Psoas muscle (tissue), 7 donors: ENCODE measurements at regions not wholly inside any gene's neighbourhood (a gene's known extent, or its start where the extent isn't known, plus 50 kb on each side); places are given as distances from the start of the nearest gene placed in this dataset.

Experiments used
- ATAC-seq, 4 donors: fragments of 200-7000 bp; cut with Tn5 transposase; one replicate each; pipeline ENCODE4 v1.9.1; 2020; ENCODE audit warnings: moderate library complexity in 3 of 4, mild to moderate bottlenecking in 2 of 4
- DNase-seq, 2 donors: peaks; one replicate each; pipeline ENCODE4 v3.0.0-alpha.2; 2020
- H3K27ac ChIP-seq: fragments of 200-600 bp; one replicate; pipeline ENCODE4 v1.8.0; 2022
- H3K27me3 ChIP-seq, 3 donors: fragments of 200-600 bp in 1 of 3; one replicate each; pipeline versions ENCODE4 v1.6.1 to v1.8.0; 2013 to 2022; ENCODE audit warnings: low read length in 2 of 3, mild to moderate bottlenecking in 2 of 3, moderate library complexity in 1 of 3; ENCODE audit not compliant: insufficient read depth in 3 of 3
- H3K36me3 ChIP-seq, 2 donors: fragments of 200-600 bp in 1 of 2; one replicate each; pipeline versions ENCODE4 v1.6.1 to v1.8.0; 2013 to 2022; ENCODE audit warnings: low read depth in 1 of 2, mild to moderate bottlenecking in 1 of 2, moderate library complexity in 1 of 2; ENCODE audit not compliant: insufficient read depth in 1 of 2
- H3K4me1 ChIP-seq: fragments of 200-600 bp; one replicate; pipeline ENCODE4 v1.8.0; 2022
- H3K4me3 ChIP-seq: fragments of 200-600 bp; one replicate; pipeline ENCODE4 v1.8.0; 2022; ENCODE audit warnings: mild to moderate bottlenecking
- H3K9me3 ChIP-seq: fragments of 200-600 bp; one replicate; pipeline ENCODE4 v1.8.0; 2022
- CTCF ChIP-seq: fragments of 200-600 bp; IDR thresholded peaks from one replicate; pipeline ENCODE4 v1.8.0; 2022; ENCODE audit warnings: antibody characterized with exemption
- WGBS, 3 donors: extraction: QIAGEN DNeasy Blood & Tissue Kit; methylation state at CpG; one replicate each; pipeline versions ENCODE4 v1.1.6 to v1.1.7; 2013; 5-methylcytosine and 5-hydroxymethylcytosine counted together
- intact Hi-C, 2 donors: fragments of 100-400 bp; cut with DNase I; formaldehyde crosslinking; loops; one replicate each; pipeline versions ENCODE4 v1.11.0 to v1.14.2; 2022
- donor health status: healthy with polysubstance abuse.
- donor health status: DM: no; HTN: no; CAD: no; lungs with moderate emphysema.
- donor health status: Bipolar disorder and iron deficiency.
- donor health status: healthy.
- donor health status: DM: yes; HTN: yes; CAD: no.
- donor health status: DM: no; HTN: no; CAD: no.
- donor health status: DM: yes; HTN: yes; CAD: no.

- TF ChIP-seq CTCF, result no peak
- intact Hi-C loops, result no loop called here
- WGBS, 3 donors, result 59 to 91% (median 88%) methylated on average over 2 of the region's 2 CpGs
- Histone ChIP-seq H3K27me3 (no peaks in the 10 kb centered on the region), H3K4me1 (no peaks in the 10 kb centered on the region), H3K9me3 (no peaks in the 10 kb centered on the region), H3K36me3 (no peaks in the 10 kb centered on the region), H3K27ac (no peak overlapping the region), H3K4me3 (no peak overlapping the region)
- ATAC-seq (no peak), DNase-seq (no peak)
Measured at GRCh38 chr5:122702524-122702875, 72.4 kb upstream of the SNX2 start.

GRCh38 chr5:122703203-122703602, 71.7 kb upstream of the SNX2 start:
- Histone ChIP-seq H3K4me3 (no peak overlapping the region), H3K36me3 (no peaks in the 10 kb centered on the region), H3K4me1 (no peaks in the 10 kb centered on the region), H3K27me3 (no peaks in the 10 kb centered on the region), H3K9me3 (no peaks in the 10 kb centered on the region), H3K27ac (no peak overlapping the region)
- 80 to 84% (median 81%) methylated on average over 4 of the region's 4 CpGs for WGBS, 3 donors
- DNase-seq, result no peak
- no peak for TF ChIP-seq CTCF
- intact Hi-C loops, result no loop called here
- ATAC-seq, result no peak

GRCh38 chr5:122704247-122705036, 70.4 kb upstream of the SNX2 start:
- intact Hi-C loops, result no loop called here
- Histone ChIP-seq H3K27ac (no peak overlapping the region), H3K4me3 (no peak overlapping the region), H3K9me3 (no peaks in the 10 kb centered on the region), H3K36me3 (no peaks in the 10 kb centered on the region), H3K4me1 (no peaks in the 10 kb centered on the region), H3K27me3 (no peaks in the 10 kb centered on the region)
- DNase-seq, result no peak
- 72 to 76% (median 75%) methylated on average over 4 of the region's 4 CpGs for WGBS, 3 donors
- TF ChIP-seq CTCF, result peak; percentile 38
- no peak for ATAC-seq

GRCh38 chr5:122705851-122706250, 69.0 kb upstream of the SNX2 start:
- Histone ChIP-seq H3K4me1 (no peaks in the 10 kb centered on the region), H3K27me3 (no peaks in the 10 kb centered on the region), H3K36me3 (no peaks in the 10 kb centered on the region), H3K9me3 (no peaks in the 10 kb centered on the region), H3K27ac (no peak overlapping the region), H3K4me3 (no peak overlapping the region)
- 54 to 77% (median 70%) methylated on average over 1 of the region's 1 CpG for WGBS, 3 donors
- no peak for DNase-seq
- intact Hi-C loops, result no loop called here
- no peak for ATAC-seq
- TF ChIP-seq CTCF, result no peak

GRCh38 chr5:122707796-122708195, 67.1 kb upstream of the SNX2 start:
- TF ChIP-seq CTCF, result no peak
- no peaks in the 10 kb centered on the region for H3K36me3 ChIP-seq
- ATAC-seq (no peak), DNase-seq (no peak)
- H3K27me3 ChIP-seq, result no peaks in the 10 kb centered on the region
- H3K27ac ChIP-seq, result no peak overlapping the region
- H3K4me3 ChIP-seq, result no peak overlapping the region
- no peaks in the 10 kb centered on the region for H3K9me3 ChIP-seq
- H3K4me1 ChIP-seq, result no peaks in the 10 kb centered on the region
- intact Hi-C loops, result no loop called here
